GM12878 (cell line): ENCODE measurements at regions not wholly inside any gene's neighbourhood (a gene's known extent, or its start where the extent isn't known, plus 50 kb on each side); places are given as distances from the start of the nearest gene placed in this dataset.

ENCODE experiments used
- ATF2 ChIP-seq: IDR thresholded peaks from 2 replicates; pipeline ENCODE4 v1.6.1; 2012; ENCODE audit warnings: low read length, inconsistent platforms
- BACH1 ChIP-seq: fragments of 450-650 bp; IDR thresholded peaks from 2 replicates; pipeline ENCODE4 v1.6.1; 2017; ENCODE audit warnings: mild to moderate bottlenecking, borderline replicate concordance
- BHLHE40 ChIP-seq, 2 experiments: fragments of 450-650 bp in 1 of 2; IDR thresholded peaks; 2 replicates each; pipeline ENCODE4 v1.6.1; 2011 to 2017; ENCODE audit warnings: low read depth in 2 of 2, borderline replicate concordance in 1 of 2, improper control_type of control experiment in 1 of 2, low read length in 1 of 2, mild to moderate bottlenecking in 1 of 2
- CBX5 ChIP-seq: sonication (generic); IDR thresholded peaks from 2 replicates; pipeline ENCODE4 v1.6.1; 2016; ENCODE audit warnings: low read depth, moderate library complexity, mild to moderate bottlenecking, inconsistent platforms
- CREB1 ChIP-seq: IDR thresholded peaks from 2 replicates; pipeline ENCODE4 v1.6.1; 2012; ENCODE audit warnings: low read depth, mild to moderate bottlenecking, inconsistent platforms
- HCFC1 ChIP-seq: fragments of 150-350 bp; IDR thresholded peaks from 2 replicates; pipeline ENCODE4 v1.6.1; 2014; ENCODE audit warnings: low read length
- IKZF1 ChIP-seq: fragments of 450-650 bp; conservative IDR thresholded peaks from 2 replicates; pipeline ENCODE4 v1.6.1; 2017; ENCODE audit warnings: antibody characterized with exemption, mild to moderate bottlenecking
- IRF3 ChIP-seq: fragments of 450-650 bp; IDR thresholded peaks from 2 replicates; pipeline ENCODE4 v1.6.1; 2014; ENCODE audit warnings: mild to moderate bottlenecking
- JUND ChIP-seq: IDR thresholded peaks from 2 replicates; pipeline ENCODE4 v1.6.1; 2012; ENCODE audit warnings: low read depth, mild to moderate bottlenecking, low read length, improper control_type of control experiment, moderate library complexity
- MEF2B ChIP-seq: fragments of 450-650 bp; IDR thresholded peaks from 2 replicates; pipeline ENCODE4 v1.6.1; 2018; ENCODE audit warnings: mild to moderate bottlenecking, moderate library complexity; ENCODE audit not compliant: partially characterized antibody, poor library complexity, severe bottlenecking
- NKRF ChIP-seq: fragments of 450-650 bp; conservative IDR thresholded peaks from 2 replicates; pipeline ENCODE4 v1.6.1; 2017; ENCODE audit warnings: mild to moderate bottlenecking, moderate library complexity
- POU2F2 ChIP-seq: IDR thresholded peaks from 3 replicates; pipeline ENCODE4 v1.6.1; 2011; ENCODE audit warnings: low read depth, mild to moderate bottlenecking, low read length, borderline replicate concordance
- PRDM15 ChIP-seq: fragments of 450-650 bp; formaldehyde crosslinking; IDR thresholded peaks from 2 replicates; pipeline ENCODE4 v1.4.0; 2020; ENCODE audit warnings: mild to moderate bottlenecking, moderate library complexity
- RUNX3 ChIP-seq: IDR thresholded peaks from 2 replicates; pipeline ENCODE4 v1.6.1; 2012; ENCODE audit warnings: low read length, inconsistent platforms
- STAT1 ChIP-seq: fragments of 450-650 bp; conservative IDR thresholded peaks from 2 replicates; pipeline ENCODE4 v1.6.1; 2014; ENCODE audit warnings: antibody characterized with exemption, mild to moderate bottlenecking
- SUPT20H ChIP-seq: IDR thresholded peaks from 2 replicates; pipeline ENCODE4 v1.6.1; 2011; ENCODE audit warnings: low read depth, mild to moderate bottlenecking, low read length, moderate library complexity, borderline replicate concordance; ENCODE audit not compliant: control insufficient read depth
- TBL1XR1 ChIP-seq: IDR thresholded peaks from 2 replicates; pipeline ENCODE4 v1.6.1; 2012; ENCODE audit warnings: low read depth, low read length, improper control_type of control experiment
- TCF7 ChIP-seq: IDR thresholded peaks from 2 replicates; pipeline ENCODE4 v1.6.1; 2014; ENCODE audit warnings: antibody characterized with exemption, borderline replicate concordance
- YY1 ChIP-seq: IDR thresholded peaks from 2 replicates; pipeline ENCODE4 v1.6.1; 2011; ENCODE audit warnings: low read depth, mild to moderate bottlenecking, low read length
- ZNF24 ChIP-seq: fragments of 450-650 bp; IDR thresholded peaks from 2 replicates; pipeline ENCODE4 v1.6.1; 2017; ENCODE audit warnings: antibody characterized with exemption, mild to moderate bottlenecking
- ZNF384 ChIP-seq: IDR thresholded peaks from 2 replicates; pipeline ENCODE4 v1.6.1; 2012; ENCODE audit warnings: low read depth, mild to moderate bottlenecking, low read length, improper control_type of control experiment, borderline replicate concordance

GRCh38 chr11:95556342-95557163 lies 233.0 kb downstream of the FAM76B start (continued):
- TF ChIP-seq BACH1 (peak; percentile 25; the same call in 1 of the 2 replicates), RUNX3 (peak; percentile 90), IKZF1 (peak; percentile 78; the same call in 1 of the 2 replicates), CREB1 (peak; percentile 72; the same call in 1 of the 2 replicates), YY1 (no peak), MEF2B (peak; percentile 85), BHLHE40 (IDR thresholded peaks at IDR 0.05; ENCODE audit: borderline replicate concordance in 1 of 2, low read depth in 2 of 2, low read length in 1 of 2) (0 out of 4 replicates have a peak, but pooled peaks of 1 of the 2 experiments have one; percentile 9), CBX5 (0 out of 2 replicates have a peak, but pooled peaks have one; percentile 33), TBL1XR1 (peak; percentile 88; the same call in 1 of the 2 replicates), JUND (0 out of 2 replicates have a peak, but pooled peaks have one; percentile 76), HCFC1 (no peak), NKRF (no peak; the same call in 1 of the 2 replicates), IRF3 (no peak), POU2F2 (peak; percentile 68; the same call in 1 of the 3 replicates), PRDM15 (CRISPR knock-in tag) (no peak), SUPT20H (no peak), TCF7 (peak; percentile 75), ZNF24 (peak; percentile 49; the same call in 1 of the 2 replicates), ATF2 (peak; percentile 91), STAT1 (no peak), ZNF384 (peak; percentile 65)
